ENCODE measurements at regions not wholly inside any gene's neighbourhood (a gene's known extent, or its start where the extent isn't known, plus 50 kb on each side); places are given as distances from the start of the nearest gene placed in this dataset.
"Not testable (repeated sequence)": the region's sequence is repeated elsewhere in the genome, so short reads cannot be mapped to it uniquely, and the experiment has no call there.

DNA sequence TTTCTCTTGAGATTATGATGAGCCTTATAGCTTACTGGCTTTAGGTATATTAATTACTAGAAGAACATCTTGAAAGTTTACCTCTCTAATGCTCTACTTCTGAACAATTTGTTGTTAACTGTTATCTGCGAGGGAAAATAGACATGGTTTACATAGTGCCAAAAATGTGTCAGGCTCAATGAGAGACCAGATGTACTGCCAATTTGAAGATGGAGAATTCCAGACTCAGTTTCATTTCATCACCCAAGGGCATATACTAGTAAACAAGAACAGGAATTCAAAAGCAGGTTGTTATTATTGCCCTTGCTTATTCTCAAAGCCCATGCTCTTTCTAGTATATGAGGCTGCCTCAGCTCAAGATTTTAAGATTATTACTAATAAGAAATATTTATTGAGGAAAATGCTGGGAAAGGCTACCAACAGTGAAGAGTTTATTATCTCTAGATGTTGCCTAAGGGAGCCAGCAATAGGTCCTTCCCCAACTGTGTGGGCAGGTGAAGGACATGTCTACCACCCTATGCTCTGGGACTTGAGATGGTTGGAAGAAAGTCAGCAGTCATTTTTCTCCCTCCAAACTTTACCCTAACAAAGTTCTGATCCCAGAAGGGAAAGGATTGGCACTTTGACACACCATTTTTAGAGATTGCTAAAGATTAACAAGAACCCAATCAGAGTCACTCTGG, 792.7 kb downstream of the METTL4 start:
- no peaks in the 10 kb centered on the region for H3K36me3 ChIP-seq

DNA sequence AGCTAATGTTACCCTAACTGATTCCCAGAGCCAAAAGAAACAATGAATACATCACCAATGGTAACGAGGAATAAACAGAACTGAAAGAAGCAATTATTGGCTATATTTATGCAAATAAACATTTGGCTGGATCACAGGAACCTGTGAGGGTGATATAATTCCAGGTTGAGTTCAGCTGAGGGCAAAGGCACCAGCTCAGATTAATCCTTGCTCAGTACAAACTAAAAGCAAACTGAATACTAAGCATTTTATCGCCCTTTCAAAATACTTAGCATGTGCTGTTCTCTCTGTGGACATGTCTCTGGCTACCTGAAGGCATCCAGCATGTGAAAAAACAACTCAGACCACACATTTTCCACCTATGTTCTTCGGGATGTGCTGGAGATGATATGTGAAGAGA, 791.7 kb downstream of the METTL4 start:
- DNase-seq (ENCODE audit: low spot score in 2 of 2) = no peak
- TF ChIP-seq POLR2AphosphoS5 (IDR thresholded peaks at IDR 0.05) (no peak), POLR2A (IDR thresholded peaks at IDR 0.05) (no peak)
- TF ChIP-seq, protein P1, sequence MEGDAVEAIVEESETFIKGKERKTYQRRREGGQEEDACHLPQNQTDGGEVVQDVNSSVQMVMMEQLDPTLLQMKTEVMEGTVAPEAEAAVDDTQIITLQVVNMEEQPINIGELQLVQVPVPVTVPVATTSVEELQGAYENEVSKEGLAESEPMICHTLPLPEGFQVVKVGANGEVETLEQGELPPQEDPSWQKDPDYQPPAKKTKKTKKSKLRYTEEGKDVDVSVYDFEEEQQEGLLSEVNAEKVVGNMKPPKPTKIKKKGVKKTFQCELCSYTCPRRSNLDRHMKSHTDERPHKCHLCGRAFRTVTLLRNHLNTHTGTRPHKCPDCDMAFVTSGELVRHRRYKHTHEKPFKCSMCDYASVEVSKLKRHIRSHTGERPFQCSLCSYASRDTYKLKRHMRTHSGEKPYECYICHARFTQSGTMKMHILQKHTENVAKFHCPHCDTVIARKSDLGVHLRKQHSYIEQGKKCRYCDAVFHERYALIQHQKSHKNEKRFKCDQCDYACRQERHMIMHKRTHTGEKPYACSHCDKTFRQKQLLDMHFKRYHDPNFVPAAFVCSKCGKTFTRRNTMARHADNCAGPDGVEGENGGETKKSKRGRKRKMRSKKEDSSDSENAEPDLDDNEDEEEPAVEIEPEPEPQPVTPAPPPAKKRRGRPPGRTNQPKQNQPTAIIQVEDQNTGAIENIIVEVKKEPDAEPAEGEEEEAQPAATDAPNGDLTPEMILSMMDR (IDR thresholded peaks at IDR 0.05) = no peak
- no peaks in the 10 kb centered on the region for H3K27me3 ChIP-seq
- no peak overlapping the region for H3K27ac ChIP-seq
- no peak overlapping the region for H3K4me3 ChIP-seq
- H3K4me1 ChIP-seq = no peaks in the 10 kb centered on the region
- no peaks in the 10 kb centered on the region for H3K9me3 ChIP-seq
- no peaks in the 10 kb centered on the region for H3K36me3 ChIP-seq
- intact Hi-C loops (cut with DNase I; ENCODE audit: low total_unique reads) = no loop called here

More for the DNA sequence above, 792.7 kb downstream of the METTL4 start:
- Histone ChIP-seq H3K4me3 (no peak overlapping the region), H3K9me3 (no peaks in the 10 kb centered on the region), H3K27ac (no peak overlapping the region), H3K27me3 (no peaks in the 10 kb centered on the region), H3K4me1 (no peaks in the 10 kb centered on the region)
- no peak for DNase-seq (ENCODE audit: low spot score in 2 of 2)
- intact Hi-C loops (cut with DNase I; ENCODE audit: low total_unique reads) = no loop called here
- TF ChIP-seq, protein P1 (IDR thresholded peaks at IDR 0.05) = no peak
- TF ChIP-seq POLR2AphosphoS5 (IDR thresholded peaks at IDR 0.05) = no peak
- no peak for TF ChIP-seq POLR2A (IDR thresholded peaks at IDR 0.05)

DNA sequence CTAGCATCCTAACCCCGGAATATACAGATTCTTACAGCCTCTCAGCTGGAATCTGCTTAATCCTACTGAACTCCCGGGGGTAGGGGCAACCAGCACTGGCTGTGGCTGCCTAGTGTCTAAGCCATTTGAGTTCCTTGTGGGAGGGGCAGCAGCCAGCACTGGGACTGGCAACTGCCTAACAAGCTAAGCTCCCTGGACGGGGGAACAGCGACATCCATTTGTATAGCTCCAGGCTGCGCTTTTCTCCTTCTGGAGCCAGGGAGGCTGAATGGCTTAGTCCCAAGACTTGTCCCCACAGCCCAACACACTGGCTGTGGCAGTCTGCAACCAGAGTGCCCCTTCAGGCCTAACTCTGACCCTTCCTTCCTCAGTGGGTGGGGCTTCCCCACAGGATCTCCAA, 787.2 kb downstream of the METTL4 start:
- no peaks in the 10 kb centered on the region for H3K36me3 ChIP-seq
- H3K27ac ChIP-seq = no peak overlapping the region
- peaks cover 0 to 15% of the 10 kb centered on the region in 2 donors for H3K9me3 ChIP-seq
- H3K27me3 ChIP-seq = no peaks in the 10 kb centered on the region
- intact Hi-C loops (cut with DNase I; ENCODE audit: low total_unique reads) = no loop called here
- DNase-seq (ENCODE audit: low spot score in 2 of 2) = no peak
- H3K4me1 ChIP-seq = no peaks in the 10 kb centered on the region
- H3K4me3 ChIP-seq = no peak overlapping the region
- TF ChIP-seq, protein P1 (IDR thresholded peaks at IDR 0.05) = no peak
- TF ChIP-seq POLR2AphosphoS5 (IDR thresholded peaks at IDR 0.05) (no peak), POLR2A (IDR thresholded peaks at IDR 0.05) (no peak)

DNA sequence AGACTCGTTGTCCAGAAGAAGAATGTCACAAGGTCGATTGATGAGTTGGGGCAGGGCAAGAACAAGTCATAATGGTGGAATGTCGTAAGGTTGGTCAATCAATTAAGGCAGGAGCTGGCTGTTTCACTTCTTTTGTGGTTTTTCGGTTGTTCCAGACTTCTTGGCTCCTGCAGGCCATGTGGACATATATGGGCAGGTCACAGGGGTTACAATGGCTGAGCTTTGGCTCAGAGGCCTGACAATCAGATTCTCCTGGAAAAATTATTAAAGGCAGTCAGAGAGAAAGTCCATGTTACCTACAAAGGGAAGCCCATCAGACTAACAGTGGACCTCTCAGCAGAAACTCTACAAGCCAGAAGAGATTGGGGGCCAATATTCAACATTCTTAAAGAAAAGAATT, 785.3 kb downstream of the METTL4 start:
- H3K4me1 ChIP-seq; H3K27ac ChIP-seq; DNase-seq (ENCODE audit: low spot score in 2 of 2); H3K4me3 ChIP-seq; intact Hi-C loops (cut with DNase I; ENCODE audit: low total_unique reads); H3K27me3 ChIP-seq; H3K36me3 ChIP-seq: not testable (repeated sequence)
- peaks cover 0 to 15% of the 10 kb centered on the region in 2 donors for H3K9me3 ChIP-seq

DNA sequence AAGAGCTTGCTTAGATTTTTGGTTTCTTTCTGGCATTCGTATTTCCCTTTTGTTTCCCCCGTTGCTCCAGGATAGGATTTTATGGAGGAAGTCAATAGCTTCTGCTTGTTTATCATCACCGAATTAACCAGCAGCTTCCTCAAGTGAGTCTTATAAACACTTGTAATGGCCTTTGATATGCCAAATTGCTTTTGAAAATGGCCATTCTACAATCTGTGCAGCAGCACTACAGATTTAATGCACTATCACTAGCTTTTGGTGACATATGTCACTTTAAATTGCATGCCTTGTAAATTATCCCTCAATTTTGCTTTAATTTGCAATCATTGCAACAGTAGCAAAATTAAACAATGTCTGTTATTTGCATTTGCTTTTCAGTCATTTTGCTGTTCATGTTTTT, 774.7 kb downstream of the METTL4 start:
- TF ChIP-seq POLR2A (IDR thresholded peaks at IDR 0.05) (no peak), POLR2AphosphoS5 (IDR thresholded peaks at IDR 0.05) (no peak)
- TF ChIP-seq, protein P1 (IDR thresholded peaks at IDR 0.05) = no peak
- Histone ChIP-seq H3K27ac (no peak overlapping the region), H3K36me3 (no peaks in the 10 kb centered on the region), H3K4me3 (no peak overlapping the region), H3K9me3 (peaks cover 0 to 10% of the 10 kb centered on the region in 2 donors), H3K27me3 (no peaks in the 10 kb centered on the region), H3K4me1 (no peaks in the 10 kb centered on the region)
- intact Hi-C loops (cut with DNase I; ENCODE audit: low total_unique reads) = no loop called here
- DNase-seq (ENCODE audit: low spot score in 2 of 2) = no peak

Measured in breast epithelium (tissue), 4 donors.